Sciatic nerve (tissue), 2 donors: ENCODE measurements at regions not wholly inside any gene's neighbourhood (a gene's known extent, or its start where the extent isn't known, plus 50 kb on each side); places are given as distances from the start of the nearest gene placed in this dataset.

Experiments used
- ATAC-seq: fragments of 200-7000 bp; cut with Tn5 transposase; one replicate; pipeline ENCODE4 v1.9.1; 2020; ENCODE audit warnings: mild to moderate bottlenecking, moderate library complexity
- DNase-seq: peaks from one replicate; pipeline ENCODE4 v3.0.0-alpha.2; 2020; ENCODE audit warnings: low spot score
- intact Hi-C: fragments of 100-400 bp; cut with DNase I; formaldehyde crosslinking; loops from one replicate; pipeline ENCODE4 v1.14.2; 2022
- donor health status: DM: no; HTN: no; CAD: no.
- donor health status: DM: no; HTN: no; CAD: no.

- ATAC-seq (no peak), DNase-seq (no peak)
- intact Hi-C loops: no loop called here
Measured at GRCh38 chr10:3900391-3900790, 115.4 kb upstream of the KLF6 start.

GRCh38 chr10:3898821-3899220 is 113.8 kb upstream of the KLF6 start:
- no peak for ATAC-seq
- DNase-seq: no peak
- intact Hi-C loops: no loop called here

- DNase-seq (no peak), ATAC-seq (no peak)
- intact Hi-C loops: no loop called here
Measured at GRCh38 chr10:3897156-3897555, 112.1 kb upstream of the KLF6 start.

- DNase-seq: no peak
- no peak for ATAC-seq
- intact Hi-C loops: no loop called here
Measured at GRCh38 chr10:3896161-3896560, 111.2 kb upstream of the KLF6 start.

GRCh38 chr10:3895045-3895631 is 110.1 kb upstream of the KLF6 start:
- DNase-seq (no peak), ATAC-seq (no peak)

GRCh38 chr10:3893901-3894563 is 109.0 kb upstream of the KLF6 start:
- intact Hi-C loops: no loop called here
- DNase-seq: no peak
- ATAC-seq: no peak

More at GRCh38 chr10:3895045-3895631, 110.1 kb upstream of the KLF6 start:
- intact Hi-C loops: no loop called here

- intact Hi-C loops: no loop called here
Measured at GRCh38 chr10:3892440-3893425, 107.7 kb upstream of the KLF6 start.

GRCh38 chr10:3891396-3891795 is 106.4 kb upstream of the KLF6 start:
- DNase-seq (no peak), ATAC-seq (no peak)
- intact Hi-C loops: no loop called here

More at GRCh38 chr10:3892440-3893425, 107.7 kb upstream of the KLF6 start:
- DNase-seq (no peak), ATAC-seq (no peak)

- intact Hi-C loops: no loop called here
- DNase-seq (no peak), ATAC-seq (no peak)
Measured at GRCh38 chr10:3890602-3891352, 105.8 kb upstream of the KLF6 start.

- intact Hi-C loops: no loop called here
- ATAC-seq (no peak), DNase-seq (no peak)
Measured at GRCh38 chr10:3889961-3890522, 105.0 kb upstream of the KLF6 start.

GRCh38 chr10:3887885-3888476 is 103.0 kb upstream of the KLF6 start:
- ATAC-seq: peak; percentile 18
- no peak for DNase-seq
- intact Hi-C loops: no loop called here

- ATAC-seq (no peak), DNase-seq (no peak)
- intact Hi-C loops: no loop called here
Measured at GRCh38 chr10:3887404-3887803, 102.4 kb upstream of the KLF6 start.

GRCh38 chr10:3886641-3887251 is 101.7 kb upstream of the KLF6 start:
- ATAC-seq: peak; percentile 94
- DNase-seq: no peak
- intact Hi-C loops: no loop called here

GRCh38 chr10:3886191-3886590 is 101.2 kb upstream of the KLF6 start:
- intact Hi-C loops: no loop called here
- DNase-seq (no peak), ATAC-seq (peak; percentile 81)

- DNase-seq (no peak), ATAC-seq (no peak)
- intact Hi-C loops: no loop called here
Measured at GRCh38 chr10:3882855-3883254, 97.8 kb upstream of the KLF6 start.

GRCh38 chr10:3881622-3882021 is 96.6 kb upstream of the KLF6 start:
- DNase-seq (no peak), ATAC-seq (no peak)
- intact Hi-C loops: no loop called here

- no peak for DNase-seq
- ATAC-seq: no peak
- intact Hi-C loops: no loop called here
Measured at GRCh38 chr10:3879073-3879472, 94.1 kb upstream of the KLF6 start.
